ENCODE measurements at regions not wholly inside any gene's neighbourhood (a gene's known extent, or its start where the extent isn't known, plus 50 kb on each side); places are given as distances from the start of the nearest gene placed in this dataset.

GRCh38 chr14:100474196-100474595, 113.0 kb downstream of the BEGAIN start:
- Histone ChIP-seq H3K4me3 (IDR thresholded peaks at IDR 0.05; ENCODE audit: insufficient read depth, low read depth, low read length) (no peak overlapping the region), H3K9ac (no peak overlapping the region), H3K4me2 (no peak overlapping the region), H4K20me1 (ENCODE audit: insufficient read depth) (no peaks in the 10 kb centered on the region), H3K27me3 (ENCODE audit: insufficient read depth, low read depth) (no peaks in the 10 kb centered on the region), H2AFZ (ENCODE audit: low read depth) (no peak overlapping the region), H3K4me1 (ENCODE audit: low read depth, poor library complexity, severe bottlenecking) (no peaks in the 10 kb centered on the region), H3K79me2 (ENCODE audit: insufficient read depth, low read depth) (no peaks in the 10 kb centered on the region), H3K36me3 (ENCODE audit: insufficient read depth) (no peaks in the 10 kb centered on the region), H3K27ac (no peak overlapping the region)
- no peak for TF ChIP-seq CTCF (conservative IDR thresholded peaks at IDR 0.05; ENCODE audit: low read depth, low read length)

GRCh38 chr14:100475268-100475667, 111.9 kb downstream of the BEGAIN start:
- H3K36me3 ChIP-seq (ENCODE audit: insufficient read depth): no peaks in the 10 kb centered on the region
- H3K9ac ChIP-seq: no peak overlapping the region
- no peaks in the 10 kb centered on the region for H3K4me1 ChIP-seq (ENCODE audit: low read depth, poor library complexity, severe bottlenecking)

GRCh38 chr14:100476012-100476822, 111.0 kb downstream of the BEGAIN start:
- H3K4me1 ChIP-seq (ENCODE audit: low read depth, poor library complexity, severe bottlenecking): no peaks in the 10 kb centered on the region
- H4K20me1 ChIP-seq (ENCODE audit: insufficient read depth): no peaks in the 10 kb centered on the region
- H3K4me3 ChIP-seq (IDR thresholded peaks at IDR 0.05; ENCODE audit: insufficient read depth, low read depth, low read length): no peak overlapping the region
- no peak overlapping the region for H3K27ac ChIP-seq
- no peaks in the 10 kb centered on the region for H3K36me3 ChIP-seq (ENCODE audit: insufficient read depth)
- H3K27me3 ChIP-seq (ENCODE audit: insufficient read depth, low read depth): no peaks in the 10 kb centered on the region
- no peak overlapping the region for H3K4me2 ChIP-seq
- TF ChIP-seq CTCF (conservative IDR thresholded peaks at IDR 0.05; ENCODE audit: low read depth, low read length): no peak
- no peak overlapping the region for H3K9ac ChIP-seq
- H3K79me2 ChIP-seq (ENCODE audit: insufficient read depth, low read depth): no peaks in the 10 kb centered on the region
- no peak overlapping the region for H2AFZ ChIP-seq (ENCODE audit: low read depth)

More at GRCh38 chr14:100475268-100475667, 111.9 kb downstream of the BEGAIN start:
- Histone ChIP-seq H4K20me1 (ENCODE audit: insufficient read depth) (no peaks in the 10 kb centered on the region), H3K27ac (no peak overlapping the region), H2AFZ (ENCODE audit: low read depth) (no peak overlapping the region), H3K4me3 (IDR thresholded peaks at IDR 0.05; ENCODE audit: insufficient read depth, low read depth, low read length) (no peak overlapping the region), H3K4me2 (no peak overlapping the region), H3K27me3 (ENCODE audit: insufficient read depth, low read depth) (no peaks in the 10 kb centered on the region), H3K79me2 (ENCODE audit: insufficient read depth, low read depth) (no peaks in the 10 kb centered on the region)
- TF ChIP-seq CTCF (conservative IDR thresholded peaks at IDR 0.05; ENCODE audit: low read depth, low read length): no peak

GRCh38 chr14:100484531-100485267, 102.5 kb downstream of the BEGAIN start:
- no peaks in the 10 kb centered on the region for H4K20me1 ChIP-seq (ENCODE audit: insufficient read depth)
- H3K4me2 ChIP-seq: no peak overlapping the region
- H3K36me3 ChIP-seq (ENCODE audit: insufficient read depth): no peaks in the 10 kb centered on the region
- H3K9ac ChIP-seq: no peak overlapping the region
- no peaks in the 10 kb centered on the region for H3K27me3 ChIP-seq (ENCODE audit: insufficient read depth, low read depth)
- H3K4me1 ChIP-seq (ENCODE audit: low read depth, poor library complexity, severe bottlenecking): no peaks in the 10 kb centered on the region
- TF ChIP-seq CTCF (conservative IDR thresholded peaks at IDR 0.05; ENCODE audit: low read depth, low read length): no peak
- no peaks in the 10 kb centered on the region for H3K79me2 ChIP-seq (ENCODE audit: insufficient read depth, low read depth)
- H2AFZ ChIP-seq (ENCODE audit: low read depth): no peak overlapping the region
- no peak overlapping the region for H3K4me3 ChIP-seq (IDR thresholded peaks at IDR 0.05; ENCODE audit: insufficient read depth, low read depth, low read length)
- no peak overlapping the region for H3K27ac ChIP-seq

All from KMS-11 (cell line).